ENCODE measurements at regions not wholly inside any gene's neighbourhood (a gene's known extent, or its start where the extent isn't known, plus 50 kb on each side); places are given as distances from the start of the nearest gene placed in this dataset.
A peak's percentile ranks its signal among the peaks of the same experiment; 100 is the strongest.
"Not testable (repeated sequence)": the region's sequence is repeated elsewhere in the genome, so short reads cannot be mapped to it uniquely, and the experiment has no call there.

DNA sequence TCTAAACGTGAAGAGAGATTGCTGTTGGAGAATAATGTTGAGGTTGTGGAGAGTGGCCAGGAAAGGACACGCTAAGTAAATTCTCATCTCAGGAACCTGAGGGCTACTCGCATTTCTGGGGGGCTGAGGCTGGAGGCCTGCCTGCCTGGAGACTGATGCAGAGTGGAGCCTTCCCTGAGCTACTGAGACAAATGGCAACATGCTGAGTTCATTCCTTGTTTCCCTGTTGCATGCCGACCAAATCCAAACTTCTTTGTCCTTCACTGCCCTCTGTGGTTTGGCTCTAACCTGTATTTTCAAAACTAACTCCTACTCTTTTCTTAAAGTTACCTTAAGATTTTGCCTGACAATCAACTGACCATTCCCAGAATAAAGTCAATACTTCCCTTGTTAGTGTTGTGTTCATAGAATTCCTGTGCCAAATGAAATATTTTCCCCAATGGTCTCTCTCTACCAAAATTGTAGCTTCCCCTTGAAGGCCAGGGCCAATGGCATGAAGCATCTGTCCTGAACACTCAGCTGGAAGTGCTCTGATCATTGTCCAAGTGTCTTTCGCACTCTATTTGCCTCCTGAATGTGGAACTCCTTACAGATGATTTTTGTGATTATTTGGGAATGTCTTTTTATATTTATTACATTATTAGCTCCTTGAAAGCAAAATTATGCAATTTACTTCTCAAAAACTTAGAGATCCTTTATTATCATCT, 1085.6 kb downstream of the SOCS6 start:
- no peak for DNase-seq (ENCODE audit: low read depth, low spot score)

DNA sequence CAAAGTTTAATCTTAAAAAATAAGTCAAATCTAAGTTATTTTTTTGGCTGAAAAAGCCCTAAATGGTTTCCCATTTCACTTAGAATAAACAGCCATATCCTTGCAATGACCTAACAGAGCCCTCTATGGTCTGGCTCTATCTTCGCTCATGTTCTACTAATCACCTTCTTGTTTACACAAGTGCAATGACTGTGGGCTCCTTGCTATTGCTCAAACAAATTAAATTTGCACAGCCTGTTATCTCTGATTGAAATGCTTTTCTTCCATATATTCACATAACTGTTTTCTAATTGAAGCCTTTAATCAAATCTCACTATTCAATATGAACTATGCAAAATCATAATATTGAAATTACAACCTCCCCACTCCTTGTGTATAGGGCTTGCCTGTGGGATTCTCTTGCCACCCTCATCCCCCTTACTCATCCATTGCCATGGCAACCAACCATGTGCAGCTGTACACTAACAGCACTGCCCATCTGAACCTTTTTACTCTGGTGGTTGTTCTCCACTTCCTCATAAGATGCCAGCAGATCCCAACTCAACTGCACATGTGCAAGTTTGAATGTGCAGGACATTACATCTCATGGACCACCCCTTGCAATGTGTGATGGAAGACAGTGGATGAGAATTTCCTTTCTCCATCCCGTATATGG, 1083.2 kb downstream of the SOCS6 start:
- DNase-seq (ENCODE audit: low read depth, low spot score): no peak

DNA sequence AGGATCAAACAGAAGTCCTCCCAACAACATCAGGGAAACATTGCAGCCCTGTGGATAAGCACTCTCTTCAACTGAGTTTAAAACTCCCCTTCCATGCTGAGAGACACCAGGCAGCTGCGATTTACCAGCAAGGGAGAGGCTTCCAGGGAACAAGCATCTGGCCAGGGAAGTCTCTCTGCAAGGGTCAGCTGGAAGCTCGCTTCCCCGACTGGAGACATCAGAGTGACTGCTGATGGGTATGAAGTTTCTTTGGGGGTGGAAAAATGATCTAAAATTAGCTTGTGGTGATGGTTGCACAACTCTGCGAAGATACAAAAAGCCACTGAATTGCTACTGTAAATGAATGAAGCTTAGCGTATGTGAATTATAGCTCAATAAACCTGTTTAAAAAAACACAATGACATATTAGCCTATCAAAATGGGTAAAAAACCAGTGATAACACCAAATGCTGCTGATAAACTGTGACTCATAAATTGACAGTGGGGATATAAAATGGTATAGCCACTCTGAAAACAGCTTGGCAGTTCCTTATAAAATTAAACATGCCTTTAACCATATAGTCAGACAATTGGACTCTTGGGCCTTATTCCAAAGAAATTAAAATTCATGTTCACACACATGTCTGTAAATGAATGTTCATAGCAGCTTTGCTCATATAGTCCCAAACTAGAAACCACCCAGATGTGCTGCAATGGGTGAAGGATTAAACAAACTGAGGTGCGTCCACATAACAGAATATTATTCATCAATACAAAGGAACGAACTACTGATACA, 1082.0 kb downstream of the SOCS6 start:
- no peak for DNase-seq (ENCODE audit: low read depth, low spot score)

DNA sequence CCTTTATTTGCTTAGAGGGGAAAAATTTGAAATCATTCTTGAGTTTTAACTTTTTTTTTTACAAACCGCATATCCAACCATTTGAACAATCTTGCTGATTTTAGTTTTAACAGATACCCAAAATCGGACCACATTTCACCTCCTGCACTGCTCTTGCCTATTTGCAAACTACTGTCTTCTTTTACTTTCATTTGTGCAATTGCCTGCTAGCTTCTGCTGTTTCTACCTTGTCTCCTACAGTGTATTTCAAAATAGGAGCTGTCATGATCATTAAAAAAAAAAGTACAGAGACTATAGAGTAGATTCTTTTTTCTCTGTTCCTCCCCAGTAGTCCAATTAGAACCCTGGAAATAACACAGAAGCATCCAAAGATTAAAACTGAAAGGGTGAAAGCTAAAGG, 1081.2 kb downstream of the SOCS6 start:
- no peak for DNase-seq (ENCODE audit: low read depth, low spot score)

DNA sequence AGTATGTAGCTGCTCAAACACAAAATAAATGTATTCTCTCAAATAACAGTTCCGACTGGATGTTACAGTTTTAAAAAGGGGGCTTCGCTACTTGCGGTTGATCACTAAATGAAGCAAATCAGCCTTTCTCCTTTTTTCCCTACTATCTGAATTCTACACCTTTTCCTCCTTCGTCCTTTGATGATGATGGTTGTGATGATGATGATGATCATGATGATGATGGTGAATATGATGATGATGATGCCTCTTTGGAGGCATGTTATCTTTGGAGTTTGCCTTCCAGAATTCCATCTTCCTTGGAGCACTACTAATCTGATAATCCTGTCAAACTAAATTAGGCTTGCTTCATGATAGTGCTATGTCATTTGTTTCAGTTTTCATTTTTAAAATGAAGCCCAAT, 1073.3 kb downstream of the SOCS6 start:
- DNase-seq (ENCODE audit: low read depth, low spot score): no peak

DNA sequence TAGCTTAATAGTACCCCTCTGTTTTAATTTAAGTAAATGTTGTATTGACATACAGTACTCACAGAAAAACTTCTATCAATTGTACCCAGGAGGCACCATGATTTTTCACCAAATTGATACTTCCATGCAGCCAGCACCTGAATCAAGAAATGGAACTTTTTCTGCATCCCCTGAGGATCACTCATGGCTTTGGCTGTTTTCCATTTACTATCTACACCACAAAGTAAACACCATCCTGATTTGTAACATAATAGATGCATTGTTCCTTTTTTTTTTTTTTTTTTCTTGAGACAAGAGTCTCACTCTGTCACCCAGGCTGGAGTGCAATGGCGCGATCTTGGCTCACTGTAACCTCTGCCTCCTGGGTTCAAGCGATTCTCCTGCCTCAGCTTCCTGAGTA, 1066.8 kb downstream of the SOCS6 start:
- DNase-seq (ENCODE audit: low read depth, low spot score): not testable (repeated sequence)

DNA sequence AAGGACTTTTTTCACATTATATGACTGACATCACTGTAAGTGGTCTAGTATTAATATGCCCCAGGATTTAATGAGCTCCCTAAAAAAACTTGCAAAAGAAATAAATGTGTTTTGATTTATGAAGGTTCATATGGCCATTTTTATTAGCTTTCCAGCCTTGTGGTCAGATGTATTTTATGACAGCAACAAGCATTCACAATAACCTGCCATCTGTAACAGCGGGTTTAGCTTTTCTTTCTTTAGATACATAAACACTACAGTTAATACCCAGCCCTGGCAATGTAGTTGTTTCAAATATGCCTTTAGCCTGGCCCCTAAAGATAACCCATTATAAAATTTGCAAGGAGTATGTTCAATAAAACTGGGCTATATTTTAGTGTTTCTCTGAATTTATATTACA, 1063.8 kb downstream of the SOCS6 start:
- DNase-seq (ENCODE audit: low read depth, low spot score): no peak

DNA sequence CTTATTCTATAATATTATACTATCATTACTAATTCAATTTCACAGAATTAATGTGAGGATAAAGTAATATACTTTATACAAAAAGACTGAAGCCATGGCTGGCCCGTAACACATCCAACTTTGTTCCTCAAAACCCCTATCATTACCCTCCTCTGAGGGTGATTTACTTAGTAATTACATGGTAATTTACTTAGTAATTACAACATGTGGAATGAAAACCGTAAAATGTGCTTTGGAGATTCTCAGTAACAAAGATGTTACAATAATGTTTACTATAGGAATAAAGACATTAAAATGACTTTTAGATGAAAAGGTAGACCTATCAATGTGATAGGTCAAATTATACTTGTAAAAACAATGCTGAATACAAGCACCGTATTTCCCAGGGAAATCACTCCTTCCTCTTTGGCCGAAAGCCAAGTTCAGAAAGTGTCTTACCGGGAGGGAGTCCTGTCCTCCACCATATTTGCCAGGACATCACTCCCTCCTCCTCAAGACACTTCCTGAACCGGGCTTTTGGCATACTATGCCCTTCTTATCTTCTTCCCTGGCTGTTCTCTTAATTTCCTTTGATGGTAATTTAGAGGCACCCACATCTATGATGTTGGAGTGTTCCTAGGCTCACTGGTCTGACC, 1047.8 kb downstream of the SOCS6 start:
- DNase-seq (ENCODE audit: low read depth, low spot score): no peak

DNA sequence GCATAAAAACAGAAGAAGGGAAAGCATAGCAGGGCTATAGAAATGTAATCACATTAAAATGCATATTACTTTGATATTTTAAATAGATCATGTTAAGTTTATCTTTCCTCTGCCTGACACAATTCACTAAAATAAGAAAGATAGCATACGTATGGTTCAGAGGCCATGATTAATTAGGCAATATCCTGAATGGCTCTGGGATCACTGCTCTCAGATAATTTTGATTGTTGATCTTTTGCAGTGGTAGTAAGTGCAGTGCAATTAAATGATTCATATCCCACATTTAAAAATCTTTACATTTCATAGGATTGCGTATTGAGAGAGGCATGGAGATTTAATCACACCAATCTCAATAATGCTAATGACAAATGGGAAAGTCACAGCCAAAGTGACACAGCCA, 1040.7 kb downstream of the SOCS6 start:
- DNase-seq (ENCODE audit: low read depth, low spot score): no peak

DNA sequence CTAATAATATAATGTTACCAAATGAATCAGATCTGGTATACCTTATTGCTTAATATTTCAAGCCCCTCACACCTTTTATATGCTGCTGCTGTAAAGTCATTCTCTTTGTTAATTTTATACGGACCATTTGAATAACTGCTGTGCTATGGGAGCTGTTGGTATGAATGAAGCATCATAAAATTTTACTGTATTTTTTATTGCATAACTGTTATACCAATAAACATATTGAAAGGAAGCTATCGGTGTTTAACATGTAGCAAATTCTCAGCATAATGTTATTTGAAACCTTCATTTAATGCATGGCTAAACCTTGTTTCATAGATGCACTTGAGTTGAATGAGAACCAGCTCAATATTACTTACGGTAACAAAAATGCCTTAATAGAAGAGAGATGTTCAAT, 1040.3 kb downstream of the SOCS6 start:
- no peak for DNase-seq (ENCODE audit: low read depth, low spot score)

DNA sequence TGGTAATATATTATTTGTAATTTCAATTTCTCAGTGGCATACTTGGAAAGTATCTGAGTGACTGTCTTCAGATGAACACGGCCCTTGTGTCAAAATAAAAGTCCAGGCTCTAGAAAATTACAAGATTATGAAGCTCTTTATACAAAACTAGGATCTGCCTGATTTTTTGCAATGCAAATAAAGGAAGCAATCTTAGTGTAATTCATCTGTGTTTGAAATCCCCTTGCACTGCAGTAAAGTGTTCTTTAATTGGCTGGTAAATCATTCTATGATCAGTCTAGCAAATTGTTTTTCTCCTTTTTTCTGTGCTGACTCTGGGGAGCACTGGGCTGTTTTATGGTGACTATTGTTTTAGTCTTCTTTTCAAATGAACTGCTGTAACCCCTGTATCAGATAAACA, 1039.0 kb downstream of the SOCS6 start:
- DNase-seq (ENCODE audit: low read depth, low spot score): no peak

DNA sequence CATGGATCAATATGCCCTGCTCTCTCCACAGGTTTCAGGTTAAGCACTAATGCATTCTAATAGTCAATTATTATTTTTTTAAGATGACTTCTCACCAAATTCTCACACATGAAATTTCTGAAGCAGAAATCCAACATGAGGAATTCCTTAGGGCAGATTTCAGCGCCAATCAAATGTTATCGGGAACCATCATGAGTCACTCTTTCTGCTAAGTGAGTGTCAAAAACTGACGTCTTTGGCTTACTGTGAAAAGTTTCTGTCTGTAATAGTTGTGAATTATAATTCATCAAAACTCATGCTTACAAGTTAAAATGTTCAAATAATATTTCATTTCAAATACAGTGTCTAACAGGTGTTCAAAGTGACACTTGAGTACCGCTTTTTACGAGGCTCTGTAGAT, 1038.6 kb downstream of the SOCS6 start:
- DNase-seq (ENCODE audit: low read depth, low spot score): no peak

DNA sequence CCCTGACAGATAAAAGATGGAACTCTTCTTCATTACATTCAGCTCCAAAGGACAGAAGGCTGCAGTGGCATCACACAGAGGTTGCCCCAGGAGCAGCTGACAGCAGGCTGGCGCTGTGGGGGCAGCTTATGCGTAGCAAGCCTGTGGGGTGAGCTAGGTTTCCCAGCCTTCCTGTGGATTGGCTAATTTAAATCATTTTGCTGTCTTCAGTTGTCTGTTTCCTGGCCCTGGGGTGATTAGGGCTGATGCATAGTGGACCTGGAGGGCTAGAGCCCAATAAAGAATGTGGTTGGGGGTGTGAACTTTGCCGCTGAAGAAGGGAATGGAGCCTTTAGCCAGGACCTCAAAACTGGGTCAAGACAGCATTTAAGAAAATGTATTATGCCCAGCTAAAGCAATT, 1038.0 kb downstream of the SOCS6 start:
- DNase-seq (ENCODE audit: low read depth, low spot score): no peak

DNA sequence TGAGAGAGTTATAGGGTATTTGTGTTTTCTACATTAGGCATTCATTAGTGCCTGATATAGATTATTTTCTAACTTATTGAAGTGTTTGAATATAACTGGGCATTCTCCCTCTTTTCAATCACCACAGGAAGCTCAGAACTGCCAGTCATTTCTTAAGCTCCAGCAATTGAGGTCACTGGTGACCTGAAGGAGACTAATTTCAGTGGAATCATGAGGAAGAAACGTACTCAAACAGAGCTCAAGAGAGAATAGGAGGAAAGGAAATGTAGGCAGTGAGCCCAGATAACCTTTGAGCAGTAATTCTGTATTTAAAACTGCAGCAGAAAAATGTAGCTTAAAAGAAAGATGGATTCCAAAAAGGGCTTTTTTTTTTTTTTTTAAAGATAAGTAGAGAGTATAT, 1035.5 kb downstream of the SOCS6 start:
- DNase-seq (ENCODE audit: low read depth, low spot score): no peak

DNA sequence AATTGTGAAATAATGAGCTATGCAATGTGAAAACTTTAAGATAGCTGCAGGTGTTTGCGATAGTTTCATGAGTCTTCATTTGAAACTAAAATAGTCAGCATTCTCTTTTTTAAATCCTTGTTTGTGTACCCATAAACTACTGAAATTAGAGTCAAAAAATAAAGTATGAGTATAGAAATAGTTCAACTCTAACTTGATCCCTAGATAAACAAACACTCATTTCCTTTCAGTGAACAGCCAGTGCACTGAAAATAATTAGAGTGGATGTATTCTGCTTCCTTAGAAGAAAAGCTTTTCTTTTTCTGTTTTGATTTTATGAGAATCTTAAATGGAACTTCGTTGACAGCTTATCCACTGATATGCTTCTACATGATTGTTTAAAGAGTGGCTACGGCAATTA, 1033.4 kb downstream of the SOCS6 start:
- DNase-seq (ENCODE audit: low read depth, low spot score): no peak

DNA sequence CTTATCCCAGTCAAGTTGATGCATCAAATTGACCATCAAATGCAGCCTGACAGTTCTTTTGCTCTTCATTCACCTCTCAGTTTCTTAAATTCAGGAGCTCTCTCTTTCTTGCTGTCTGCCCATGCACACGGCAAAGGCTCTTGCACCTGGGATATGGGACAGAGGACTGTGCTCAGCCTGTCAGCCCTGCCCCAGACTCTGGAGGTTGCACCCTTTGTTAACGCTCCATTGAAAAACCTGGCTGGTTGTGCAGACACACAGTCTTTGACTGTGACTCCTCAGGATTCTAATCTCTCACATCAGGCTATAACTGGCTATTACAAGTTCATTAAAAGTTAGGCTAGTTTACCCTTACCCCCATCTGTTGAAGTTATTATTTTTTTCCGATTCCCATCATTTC, 1032.5 kb downstream of the SOCS6 start:
- DNase-seq (ENCODE audit: low read depth, low spot score): no peak

DNA sequence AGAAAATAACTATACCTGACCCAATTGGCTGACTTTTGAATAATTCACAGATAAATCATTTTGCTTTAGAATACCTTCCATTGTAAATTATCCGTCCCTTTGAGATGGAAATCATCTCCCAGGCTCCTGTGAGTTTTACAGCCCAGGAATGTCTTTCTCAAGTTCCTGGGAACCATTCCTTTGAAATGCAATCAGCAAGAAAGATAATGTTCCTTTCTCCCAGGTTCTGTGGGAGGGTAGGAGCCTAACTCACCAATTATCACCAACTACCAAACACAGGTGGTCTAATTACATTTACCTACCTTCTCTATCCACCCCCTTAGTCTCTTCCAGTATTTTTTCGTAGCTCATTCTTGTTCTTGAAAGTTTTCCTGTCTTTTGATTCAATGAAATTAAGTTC, 1016.0 kb downstream of the SOCS6 start:
- peak; percentile 1 for DNase-seq (ENCODE audit: low read depth, low spot score)

DNA sequence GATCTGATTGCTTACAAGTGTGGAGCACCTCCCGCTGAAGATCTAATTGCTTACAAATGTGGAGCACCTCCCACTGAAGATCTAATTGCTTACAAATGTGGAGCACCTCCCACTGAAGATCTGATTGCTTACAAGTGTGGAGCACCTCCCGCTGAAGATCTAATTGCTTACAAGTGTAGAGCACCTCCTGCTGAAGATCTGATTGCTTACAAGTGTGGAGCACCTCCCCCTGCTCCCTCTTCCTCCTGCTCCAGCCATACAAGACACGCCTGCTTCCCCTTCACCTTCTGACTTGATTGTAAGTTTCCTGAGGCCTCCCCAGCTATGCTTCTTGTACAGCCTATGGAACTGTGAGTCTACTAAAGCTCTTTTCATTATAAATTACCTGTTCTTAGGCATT, 1014.9 kb downstream of the SOCS6 start:
- not testable (repeated sequence) for DNase-seq (ENCODE audit: low read depth, low spot score)

DNA sequence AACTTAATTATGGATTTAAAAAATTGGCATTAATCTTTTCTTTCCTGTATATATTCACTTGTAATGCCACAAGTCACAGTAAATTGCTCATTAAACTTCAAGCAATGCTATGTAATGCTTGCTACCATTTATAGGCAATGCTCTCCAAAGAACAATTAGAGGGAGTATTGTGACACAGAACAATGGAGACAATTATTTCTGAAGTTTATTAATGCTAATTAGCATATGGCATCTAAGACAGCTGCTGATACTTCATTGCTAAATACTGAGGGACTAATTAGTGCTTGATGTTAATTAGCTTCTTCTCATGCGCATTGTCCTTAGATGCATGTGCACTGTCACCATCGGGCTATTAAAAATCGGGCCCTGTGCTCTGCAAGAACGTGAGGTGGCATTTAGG, 1012.8 kb downstream of the SOCS6 start:
- DNase-seq (ENCODE audit: low read depth, low spot score): no peak

DNA sequence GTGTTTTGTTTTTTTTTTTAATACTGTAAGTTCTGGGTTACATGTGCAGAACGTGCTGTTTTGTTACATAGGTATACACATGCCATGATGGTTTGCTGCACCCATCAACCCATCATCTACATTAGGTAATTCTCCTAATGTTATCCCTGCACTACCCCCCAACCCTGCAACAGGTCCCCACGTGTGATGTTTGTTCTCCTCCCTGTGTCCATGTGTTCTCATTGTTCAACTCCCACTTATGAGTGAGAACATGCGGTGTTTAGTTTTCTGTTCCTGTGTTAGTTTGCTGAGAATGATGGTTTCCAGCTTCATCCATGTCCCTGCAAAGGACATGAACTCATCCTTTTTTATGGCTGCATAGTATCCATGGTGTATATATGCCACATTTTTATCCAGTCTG, 1005.4 kb downstream of the SOCS6 start:
- DNase-seq (ENCODE audit: low read depth, low spot score): not testable (repeated sequence)

DNA sequence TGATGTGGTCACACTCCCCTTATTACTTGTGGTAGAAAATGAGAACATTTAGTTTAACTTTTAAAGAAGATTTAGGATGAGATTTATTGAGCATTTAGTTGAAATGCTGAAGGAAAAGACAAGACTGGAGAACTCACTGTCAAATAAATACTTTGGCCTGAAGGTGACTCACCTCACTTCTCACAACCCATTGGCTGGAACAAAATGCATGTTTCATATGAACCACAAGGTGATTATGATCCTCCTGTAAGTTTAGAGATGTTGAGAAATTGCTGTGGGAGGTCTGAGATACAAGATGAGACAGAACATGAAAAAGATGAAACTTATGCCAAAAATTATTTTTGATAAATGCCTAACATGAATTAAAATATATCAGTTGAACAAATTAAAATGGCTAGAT, 1004.5 kb downstream of the SOCS6 start:
- no peak for DNase-seq (ENCODE audit: low read depth, low spot score)

DNA sequence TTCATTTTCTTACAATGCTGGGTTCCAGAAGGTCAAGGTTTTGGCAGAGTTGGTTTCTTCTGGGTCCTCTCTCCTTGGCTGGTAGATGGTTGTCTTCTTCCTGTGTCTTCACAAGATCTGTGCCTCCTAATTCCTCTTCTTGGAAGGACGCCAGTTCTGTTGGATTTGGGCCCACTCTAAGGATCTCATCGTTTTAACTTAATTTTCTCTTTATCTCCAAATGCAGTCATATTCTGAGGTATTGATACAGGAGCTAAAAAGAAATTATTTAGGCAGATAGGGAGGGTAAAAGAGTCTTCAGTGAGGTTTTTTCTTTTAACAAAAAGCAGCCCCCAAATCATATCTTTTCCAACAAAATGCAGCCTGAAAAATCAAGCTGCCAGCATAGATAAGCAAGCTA, 998.4 kb downstream of the SOCS6 start:
- DNase-seq (ENCODE audit: low read depth, low spot score): no peak

All from ELF-1 (cell line).